DND-41 (cell line): ENCODE measurements at regions not wholly inside any gene's neighbourhood (a gene's known extent, or its start where the extent isn't known, plus 50 kb on each side); places are given as distances from the start of the nearest gene placed in this dataset.
A peak's percentile ranks its signal among the peaks of the same experiment; 100 is the strongest.
"Not testable (repeated sequence)": the region's sequence is repeated elsewhere in the genome, so short reads cannot be mapped to it uniquely, and the experiment has no call there.

Experiments
- ATAC-seq: fragments of 200-7000 bp; cut with Tn5 transposase; 3 replicates; pipeline ENCODE4 v1.9.1; 2021; ENCODE audit warnings: low read depth; ENCODE audit not compliant: insufficient read depth
- DNase-seq: peaks from one replicate; pipeline ENCODE4 v3.0.0-alpha.2; 2020
- H2AFZ ChIP-seq: 2 replicates; pipeline ENCODE4 v1.6.0; 2012; ENCODE audit warnings: low read depth, low read length
- H3K27ac ChIP-seq: 2 replicates; pipeline ENCODE4 v1.5.1; 2012; ENCODE audit warnings: low read length, inconsistent platforms
- H3K27me3 ChIP-seq: fragments of 200-600 bp; sonication (generic); 2 replicates; pipeline ENCODE4 v1.6.0; 2012; ENCODE audit warnings: low read length, mild to moderate bottlenecking, inconsistent platforms; ENCODE audit not compliant: insufficient read depth, poor library complexity
- H3K36me3 ChIP-seq: 2 replicates; pipeline ENCODE4 v1.5.1; 2012; ENCODE audit warnings: low read length, inconsistent platforms; ENCODE audit not compliant: insufficient read depth
- H3K4me1 ChIP-seq: 2 replicates; pipeline ENCODE4 v1.5.1; 2012; ENCODE audit warnings: mild to moderate bottlenecking, low read length; ENCODE audit not compliant: insufficient read depth
- H3K4me2 ChIP-seq: 2 replicates; pipeline ENCODE4 v1.6.0; 2012; ENCODE audit warnings: mild to moderate bottlenecking, moderate library complexity, low read length, inconsistent platforms; ENCODE audit not compliant: insufficient read depth
- H3K4me3 ChIP-seq, 2 experiments: fragments of 200-600 bp in 1 of 2; shearing (Covaris generic) in 1 of 2; 2 replicates each; pipeline ENCODE4 v1.5.1; 2012 to 2016; ENCODE audit warnings: inconsistent platforms in 2 of 2, low read length in 2 of 2, mild to moderate bottlenecking in 2 of 2, low read depth in 1 of 2, moderate library complexity in 1 of 2
- H3K79me2 ChIP-seq: 2 replicates; pipeline ENCODE4 v1.6.0; 2012; ENCODE audit warnings: low read length, inconsistent platforms; ENCODE audit not compliant: insufficient read depth
- H3K9ac ChIP-seq: 2 replicates; pipeline ENCODE4 v1.6.0; 2012; ENCODE audit warnings: low read depth, mild to moderate bottlenecking, inconsistent platforms, low read length, moderate library complexity
- H3K9me3 ChIP-seq: 2 replicates; pipeline ENCODE4 v1.5.1; 2012; ENCODE audit warnings: low read length, moderate library complexity, mild to moderate bottlenecking, inconsistent platforms; ENCODE audit not compliant: insufficient read depth, severe bottlenecking
- H4K20me1 ChIP-seq: 2 replicates; pipeline ENCODE4 v1.6.0; 2012; ENCODE audit warnings: low read length; ENCODE audit not compliant: insufficient read depth

GRCh38 chr21:5089399-5090089, 5431.8 kb upstream of the TPTE start:
- H3K27ac ChIP-seq, H3K36me3 ChIP-seq, H3K4me2 ChIP-seq, H3K79me2 ChIP-seq, H3K27me3 ChIP-seq, H3K9me3 ChIP-seq, DNase-seq, H2AFZ ChIP-seq, H3K4me1 ChIP-seq, ATAC-seq, H3K4me3 ChIP-seq, H4K20me1 ChIP-seq, H3K9ac ChIP-seq: not testable (repeated sequence)

- H3K79me2 ChIP-seq, H3K9me3 ChIP-seq, H3K4me1 ChIP-seq, H4K20me1 ChIP-seq, H3K36me3 ChIP-seq, H3K4me3 ChIP-seq, DNase-seq, ATAC-seq, H3K27ac ChIP-seq, H3K4me2 ChIP-seq, H2AFZ ChIP-seq, H3K9ac ChIP-seq, H3K27me3 ChIP-seq: not testable (repeated sequence)
Observed at GRCh38 chr21:5090132-5091079, 5431.0 kb upstream of the TPTE start.

GRCh38 chr21:5091274-5091673, 5430.1 kb upstream of the TPTE start:
- not testable (repeated sequence) for H3K4me3 ChIP-seq, H3K79me2 ChIP-seq, H3K9me3 ChIP-seq, H3K4me2 ChIP-seq, H3K27me3 ChIP-seq, H3K36me3 ChIP-seq, H2AFZ ChIP-seq, H4K20me1 ChIP-seq, H3K9ac ChIP-seq, DNase-seq, ATAC-seq, H3K27ac ChIP-seq, H3K4me1 ChIP-seq

GRCh38 chr21:5095628-5096027, 5425.8 kb upstream of the TPTE start:
- not testable (repeated sequence) for H3K27me3 ChIP-seq, DNase-seq, H3K4me3 ChIP-seq, H3K27ac ChIP-seq, H2AFZ ChIP-seq, H3K4me1 ChIP-seq, H3K9me3 ChIP-seq, ATAC-seq, H4K20me1 ChIP-seq, H3K79me2 ChIP-seq, H3K4me2 ChIP-seq, H3K36me3 ChIP-seq, H3K9ac ChIP-seq

GRCh38 chr21:5098010-5098743, 5423.2 kb upstream of the TPTE start:
- H3K36me3 ChIP-seq, DNase-seq, H3K4me2 ChIP-seq, H4K20me1 ChIP-seq, ATAC-seq, H3K9ac ChIP-seq, H3K4me1 ChIP-seq, H3K27ac ChIP-seq, H3K79me2 ChIP-seq, H3K9me3 ChIP-seq, H3K27me3 ChIP-seq, H3K4me3 ChIP-seq, H2AFZ ChIP-seq: not testable (repeated sequence)

GRCh38 chr21:5100604-5101174, 5420.7 kb upstream of the TPTE start:
- H3K27ac ChIP-seq, H4K20me1 ChIP-seq: not testable (repeated sequence)

GRCh38 chr21:5101749-5102148, 5419.6 kb upstream of the TPTE start:
- not testable (repeated sequence) for H2AFZ ChIP-seq, H3K4me2 ChIP-seq, H3K79me2 ChIP-seq, H3K36me3 ChIP-seq, H3K4me3 ChIP-seq, H3K9ac ChIP-seq, H3K9me3 ChIP-seq, H4K20me1 ChIP-seq, H3K27ac ChIP-seq, H3K4me1 ChIP-seq, H3K27me3 ChIP-seq
- DNase-seq, result peak; percentile 81
- peak; percentile 91 for ATAC-seq

More at GRCh38 chr21:5100604-5101174, 5420.7 kb upstream of the TPTE start:
- not testable (repeated sequence) for H3K79me2 ChIP-seq, H3K9ac ChIP-seq, ATAC-seq, H3K4me2 ChIP-seq, DNase-seq, H3K36me3 ChIP-seq, H3K4me3 ChIP-seq, H3K9me3 ChIP-seq, H3K4me1 ChIP-seq, H2AFZ ChIP-seq, H3K27me3 ChIP-seq
